HEK293T (cell line): ENCODE measurements at regions not wholly inside any gene's neighbourhood (a gene's known extent, or its start where the extent isn't known, plus 50 kb on each side); places are given as distances from the start of the nearest gene placed in this dataset.

Source experiments
- ARNT ChIP-seq: fragments of 450-650 bp; IDR thresholded peaks from 2 replicates; pipeline ENCODE4 v1.6.1; 2017; ENCODE audit warnings: mild to moderate bottlenecking
- BHLHE40 ChIP-seq: fragments of 450-650 bp; IDR thresholded peaks from 2 replicates; pipeline ENCODE4 v1.6.1; 2016; ENCODE audit warnings: mild to moderate bottlenecking, moderate library complexity, borderline replicate concordance

DNA sequence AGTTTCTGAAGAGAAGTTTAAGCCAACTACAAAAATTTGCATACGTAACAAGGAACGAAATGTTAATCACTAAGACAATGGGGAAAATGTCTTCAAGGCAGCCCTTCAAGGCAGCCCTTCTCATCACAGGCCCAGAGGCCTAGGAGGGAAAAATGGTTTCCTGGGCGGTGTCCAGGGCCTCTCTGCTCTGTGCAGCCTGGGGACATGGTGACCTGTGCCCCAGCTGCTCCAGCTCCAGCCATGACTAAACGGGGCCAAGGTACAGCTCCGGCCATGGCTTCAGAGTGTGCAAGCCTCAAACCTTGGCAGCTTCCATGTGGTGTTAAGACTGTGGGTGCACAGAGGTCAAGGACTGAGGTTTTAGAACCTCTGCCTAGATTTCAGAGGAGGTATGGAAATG, 325.1 kb downstream of the FRK start:
- no peak for TF ChIP-seq ARNT
- TF ChIP-seq BHLHE40 = no peak
